Embryonic facial prominence (tissue), 1 donor: ENCODE measurements at regions not wholly inside any gene's neighbourhood (a gene's known extent, or its start where the extent isn't known, plus 50 kb on each side); places are given as distances from the start of the nearest gene placed in this dataset.
A peak's percentile ranks its signal among the peaks of the same experiment; 100 is the strongest.

Source experiments
- DNase-seq: peaks from one replicate; pipeline ENCODE4 v3.0.0-alpha.2; 2016; ENCODE audit errors: extremely low spot score

DNA sequence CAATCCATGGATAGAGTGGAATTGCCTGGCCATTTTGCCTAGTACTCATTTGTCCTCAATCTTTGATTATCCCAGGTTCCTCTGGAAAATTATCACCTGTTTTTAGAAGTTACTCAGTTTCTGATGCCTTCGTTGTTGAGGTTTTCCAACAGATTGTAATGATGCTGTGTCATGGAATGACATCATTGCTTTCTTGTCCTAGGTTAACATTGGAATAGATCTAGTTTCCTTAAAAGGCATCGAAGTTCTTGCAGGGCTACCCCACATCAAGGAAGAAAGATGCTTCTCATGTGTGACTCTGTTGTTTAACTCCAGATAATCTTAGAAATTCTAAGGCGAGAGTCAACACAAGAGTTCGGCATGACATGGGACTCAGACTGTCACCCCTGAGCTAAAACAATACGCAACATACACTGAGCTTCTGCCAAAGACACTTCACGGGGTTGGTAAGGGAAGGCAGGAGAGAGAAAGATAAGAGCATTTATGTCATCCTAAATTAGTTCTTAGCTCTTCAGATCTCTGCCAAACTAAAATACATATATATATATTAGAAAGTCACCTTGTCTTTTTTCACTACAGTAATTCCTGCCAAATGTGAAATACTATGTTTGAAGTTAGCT is 293.2 kb upstream of the WWC1 start:
- DNase-seq = no peak

DNA sequence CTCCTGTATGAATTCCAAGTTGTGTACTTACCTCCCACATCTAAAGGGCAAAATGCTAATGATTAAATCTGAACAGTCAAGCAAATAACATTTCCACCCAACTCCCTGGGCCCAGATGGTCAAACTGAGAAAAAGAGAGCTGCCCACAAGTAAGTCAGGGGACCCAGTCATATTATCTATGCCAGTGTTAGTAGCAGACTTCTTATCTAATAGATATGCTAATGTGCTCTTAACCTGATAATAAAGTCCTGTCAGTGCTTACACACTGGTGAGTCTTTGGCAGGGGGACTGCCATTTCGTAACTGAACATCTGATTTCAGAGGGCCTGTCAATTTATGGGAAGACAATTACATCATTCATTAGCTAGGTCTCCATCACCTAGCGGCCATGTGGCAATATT is 292.3 kb upstream of the WWC1 start:
- no peak for DNase-seq

DNA sequence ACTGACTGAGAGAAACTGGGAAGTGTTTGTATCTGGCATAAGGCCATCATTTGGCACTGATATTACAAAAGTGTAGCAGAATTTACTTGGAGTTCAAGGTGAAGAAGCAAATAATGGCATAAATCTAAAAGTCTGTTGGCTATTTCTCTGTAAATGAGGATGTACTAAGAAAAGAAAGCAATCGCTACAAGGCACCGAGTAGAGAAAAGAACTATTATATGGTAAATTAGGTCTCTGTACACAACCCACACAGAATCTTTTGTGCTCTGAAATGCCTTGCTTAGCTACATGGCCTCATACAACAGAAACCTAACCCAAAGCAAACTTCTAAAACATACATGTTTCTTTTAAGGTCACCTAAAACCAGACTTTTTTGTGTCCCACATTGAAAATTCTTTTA is 290.1 kb upstream of the WWC1 start:
- no peak for DNase-seq

DNA sequence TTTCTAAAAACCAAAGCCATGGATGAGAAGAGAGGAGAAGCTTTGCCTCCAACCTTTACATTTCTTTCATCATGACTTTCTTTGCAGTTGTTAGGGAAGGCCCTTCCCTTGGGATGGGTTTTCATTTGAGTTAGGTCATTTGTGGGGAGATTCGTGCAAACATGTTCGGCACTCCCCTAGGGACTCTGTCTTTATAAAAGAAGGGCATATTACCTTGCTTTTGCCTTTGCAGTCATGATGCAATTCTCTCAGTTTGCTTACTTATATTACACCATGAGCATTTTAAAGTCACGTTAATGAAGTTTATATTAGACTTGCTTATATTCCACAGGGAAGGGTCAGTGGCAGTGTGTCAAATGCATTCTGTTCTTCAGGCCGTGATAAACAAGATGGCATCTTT is 289.3 kb upstream of the WWC1 start:
- no peak for DNase-seq

DNA sequence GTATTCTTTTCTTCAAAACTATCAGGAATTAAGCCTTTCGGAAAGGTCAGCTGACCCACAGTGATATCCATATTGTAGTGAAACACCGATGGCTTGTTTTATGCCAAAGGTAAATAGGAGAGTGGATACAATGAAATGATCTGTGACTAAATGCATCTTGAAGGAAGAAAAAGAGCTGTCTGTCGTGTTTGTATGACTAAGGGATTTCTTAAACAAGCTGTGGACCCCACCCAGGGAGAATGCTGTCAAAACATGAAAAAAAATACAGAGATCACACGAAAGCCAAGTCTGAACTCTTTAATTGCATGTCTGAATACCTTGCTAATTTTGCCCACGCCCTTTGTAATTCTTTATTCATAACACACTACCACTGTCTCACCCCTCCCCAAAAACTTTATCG is 286.4 kb upstream of the WWC1 start:
- no peak for DNase-seq

DNA sequence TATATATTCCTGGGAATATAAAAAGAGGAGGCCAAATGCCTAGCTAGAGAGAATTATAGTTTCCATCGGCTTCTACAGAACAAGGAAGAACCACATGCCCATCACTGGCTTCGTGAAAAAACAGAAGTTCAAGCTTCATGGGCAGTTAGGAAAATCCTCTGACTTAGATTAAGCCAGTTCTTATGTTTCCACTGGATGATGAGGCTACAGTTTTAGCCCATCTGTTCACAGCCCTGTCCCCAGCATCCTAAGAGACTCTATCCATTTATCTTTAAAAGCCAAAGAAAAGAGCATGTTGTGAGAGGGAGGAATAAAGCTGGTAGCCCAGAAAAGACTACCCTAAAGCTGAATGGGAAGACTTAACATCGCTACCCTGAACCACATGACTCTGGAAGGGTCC is 285.5 kb upstream of the WWC1 start:
- no peak for DNase-seq

DNA sequence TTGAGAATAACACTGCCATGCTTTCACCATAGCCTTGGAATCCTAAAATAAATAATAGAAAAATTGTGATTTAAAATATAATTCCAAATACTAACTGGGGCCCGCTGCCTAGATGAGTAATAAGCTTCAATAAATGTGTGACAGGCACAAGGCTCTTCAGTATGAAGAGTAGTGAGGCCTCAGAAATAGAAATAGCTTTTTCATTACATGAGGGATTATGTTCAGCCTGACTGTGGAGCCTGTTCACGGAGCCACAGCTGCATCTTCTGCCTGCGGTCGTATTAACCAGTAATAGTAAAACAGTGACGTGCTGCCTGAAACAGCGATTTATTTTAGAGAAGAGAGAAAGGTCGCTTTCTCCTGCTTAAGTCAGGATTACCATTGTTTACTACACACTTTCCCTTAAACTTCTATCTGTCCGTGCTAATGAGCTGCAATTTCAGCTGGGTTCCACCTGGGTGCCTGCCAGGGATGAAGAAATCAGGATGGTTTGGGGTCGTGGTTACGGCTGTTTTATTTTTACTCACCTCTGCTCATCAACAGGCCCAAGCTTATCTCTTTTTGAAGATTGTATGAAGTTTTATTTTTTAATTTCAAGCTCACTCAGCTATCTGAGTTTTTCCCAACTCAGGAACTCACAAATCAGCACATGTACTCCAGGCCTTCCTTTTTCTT is 284.9 kb upstream of the WWC1 start:
- DNase-seq = no peak

DNA sequence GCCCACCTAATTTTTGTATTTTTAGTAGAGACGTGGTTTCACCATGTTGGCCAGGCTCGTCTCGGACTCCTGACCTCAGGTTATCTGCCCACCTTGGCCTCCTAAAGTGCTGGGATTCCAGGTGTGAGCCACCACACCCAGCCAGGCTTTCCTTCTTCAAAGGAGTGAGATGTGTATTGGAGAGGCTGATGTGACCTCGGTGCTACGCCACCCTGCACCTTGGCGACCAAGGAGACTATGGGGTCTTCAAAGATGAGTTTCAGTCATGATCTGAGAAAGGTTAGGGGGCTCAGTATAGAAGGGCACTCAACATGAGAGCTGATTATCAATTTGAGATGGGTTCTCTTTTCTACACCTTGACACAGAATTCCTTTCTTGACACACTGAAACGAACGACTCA is 284.2 kb upstream of the WWC1 start:
- no peak for DNase-seq

DNA sequence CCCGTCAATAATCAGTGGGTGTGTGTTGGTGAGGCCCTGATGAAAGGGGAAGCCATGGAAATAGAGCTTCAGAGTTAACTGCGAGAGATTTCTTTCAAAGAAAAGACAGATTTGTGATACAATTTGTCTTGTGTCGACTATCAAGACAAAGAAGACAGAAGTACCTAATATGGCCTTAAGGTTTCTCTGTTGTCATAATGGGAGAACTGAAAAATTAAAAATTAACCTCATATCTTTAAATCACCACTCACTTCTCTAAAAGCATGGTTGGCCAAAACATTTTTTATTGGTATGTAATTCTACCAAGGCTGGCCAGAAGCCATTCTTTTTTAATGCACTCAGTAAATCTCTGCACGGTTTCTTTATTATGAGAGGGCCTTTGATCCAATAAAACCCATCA is 282.9 kb upstream of the WWC1 start:
- DNase-seq = no peak

DNA sequence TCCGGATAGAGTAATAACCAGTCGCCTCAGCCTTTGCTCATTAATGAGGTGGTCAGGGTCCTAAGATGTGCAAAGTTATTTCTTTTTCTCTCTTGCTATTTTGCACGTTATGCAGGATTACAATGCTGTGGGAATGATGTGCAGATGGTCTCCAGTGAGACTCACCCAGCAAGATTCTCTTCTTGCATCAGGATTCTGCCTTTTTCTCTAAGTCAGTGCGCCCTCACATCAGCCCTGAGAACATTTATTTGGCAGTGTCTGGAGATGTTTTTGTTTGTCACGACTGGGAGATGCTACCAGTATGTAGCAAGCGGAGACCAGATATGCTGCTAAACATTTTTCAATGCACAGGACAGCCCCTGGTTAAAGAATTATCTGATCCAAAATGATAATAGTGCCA is 280.3 kb upstream of the WWC1 start:
- DNase-seq = no peak

DNA sequence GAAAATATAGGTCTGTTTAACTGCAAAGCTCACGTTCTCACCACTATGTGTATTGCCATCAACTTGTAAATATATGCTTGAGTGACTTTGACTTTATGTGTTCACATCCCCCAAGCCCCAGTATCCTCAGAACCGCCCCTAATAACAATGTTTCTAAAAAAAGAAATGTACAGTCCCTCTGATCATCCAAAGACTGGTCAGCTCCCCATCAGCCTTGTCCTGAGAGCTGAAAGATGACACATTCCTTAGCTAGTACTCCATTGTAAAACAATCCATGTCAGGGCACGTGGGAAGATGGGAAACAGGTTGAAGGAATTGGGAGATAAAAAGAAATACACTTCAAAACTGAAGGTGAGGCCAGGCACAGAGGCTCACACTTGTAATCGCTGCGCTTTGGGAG is 279.4 kb upstream of the WWC1 start:
- no peak for DNase-seq

DNA sequence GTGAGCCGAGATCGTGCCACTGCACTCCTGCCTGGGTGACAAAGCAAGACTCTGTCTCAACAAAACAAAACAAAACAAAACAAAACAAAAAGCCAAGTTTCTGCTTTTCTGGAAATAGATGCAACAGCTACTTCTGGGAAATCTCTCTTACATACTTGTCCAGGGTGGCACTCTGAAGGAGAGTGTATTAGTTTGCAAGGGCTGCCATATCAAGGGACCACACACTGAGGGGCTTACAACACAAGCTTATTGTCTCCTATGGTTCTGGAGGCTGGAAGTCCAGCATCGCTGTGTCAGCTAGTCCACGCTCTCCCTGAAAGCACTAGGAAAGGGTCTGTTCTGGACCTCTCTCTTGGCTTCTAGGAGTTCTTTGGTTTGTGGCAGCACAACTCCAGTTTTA is 277.9 kb upstream of the WWC1 start:
- DNase-seq = no peak

DNA sequence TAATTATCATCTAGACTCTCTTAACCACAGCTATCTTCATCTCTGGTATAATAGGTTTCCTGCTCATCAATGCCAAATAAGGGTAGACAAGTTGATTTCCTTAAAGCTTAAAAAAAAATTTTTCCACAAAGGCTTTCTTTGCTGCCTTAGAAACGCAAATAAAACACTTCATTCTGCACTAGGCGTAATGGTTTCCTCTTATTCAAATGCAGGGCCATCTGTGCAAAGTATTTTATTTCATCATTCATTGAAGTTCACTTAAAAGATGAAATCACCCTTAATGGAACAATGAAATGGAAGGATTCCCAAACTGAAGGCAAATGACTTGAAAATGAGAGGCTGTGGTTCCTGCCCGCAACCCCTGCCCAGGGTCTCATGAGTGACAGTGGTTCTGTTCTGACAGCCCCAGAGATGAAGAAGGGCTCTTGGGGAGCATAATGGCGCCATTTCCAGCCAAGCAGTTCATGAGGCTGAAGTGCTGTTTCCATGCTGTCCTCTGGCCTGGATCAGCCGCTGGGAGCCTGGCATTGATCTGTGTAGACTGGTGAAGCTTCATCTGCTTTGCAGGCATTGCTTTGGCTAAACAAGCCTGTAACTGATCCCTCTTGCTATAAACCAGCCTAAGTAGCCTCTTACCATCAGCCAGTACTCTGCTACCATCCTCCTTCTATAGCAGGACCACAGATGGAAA is 276.9 kb upstream of the WWC1 start:
- peak; percentile 32 for DNase-seq

DNA sequence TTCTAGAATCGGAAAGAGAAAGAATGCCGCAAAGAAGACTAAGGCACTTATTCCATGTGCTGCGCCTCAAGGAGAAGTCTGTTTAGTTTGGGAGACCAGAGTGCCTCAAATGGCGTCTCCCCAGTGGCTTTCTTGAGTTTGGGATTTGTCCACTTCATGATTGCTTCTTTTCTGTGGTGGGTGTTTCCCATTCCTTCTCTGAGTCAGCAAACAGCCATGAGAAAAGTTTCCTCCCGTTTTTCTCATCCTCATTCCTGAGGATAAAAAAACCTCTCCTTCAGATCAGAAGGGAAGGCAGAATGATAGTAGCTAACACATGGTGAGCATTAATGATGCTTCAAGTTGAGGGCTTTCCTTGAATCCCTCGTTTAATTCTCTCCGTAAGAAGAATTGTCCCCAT is 275.9 kb upstream of the WWC1 start:
- no peak for DNase-seq

DNA sequence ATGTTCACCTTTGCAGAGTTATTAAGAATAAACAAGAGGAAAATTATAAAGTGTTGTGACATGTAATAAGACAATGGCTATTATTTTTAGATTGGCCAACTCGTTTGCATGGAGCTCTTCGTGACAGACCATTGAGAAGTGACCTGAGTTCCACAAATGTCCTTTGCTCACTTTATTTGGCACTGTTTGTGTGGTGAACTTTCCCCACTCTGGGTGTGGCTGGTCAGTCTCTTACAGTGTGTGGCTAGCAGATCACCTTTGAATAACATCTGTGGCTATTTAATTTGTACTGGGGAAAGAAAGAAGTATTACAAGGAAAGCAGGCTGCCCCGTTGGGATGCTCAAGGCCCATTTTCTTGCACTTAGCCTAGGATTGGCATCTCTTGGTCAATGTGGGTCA is 274.1 kb upstream of the WWC1 start:
- DNase-seq = no peak

DNA sequence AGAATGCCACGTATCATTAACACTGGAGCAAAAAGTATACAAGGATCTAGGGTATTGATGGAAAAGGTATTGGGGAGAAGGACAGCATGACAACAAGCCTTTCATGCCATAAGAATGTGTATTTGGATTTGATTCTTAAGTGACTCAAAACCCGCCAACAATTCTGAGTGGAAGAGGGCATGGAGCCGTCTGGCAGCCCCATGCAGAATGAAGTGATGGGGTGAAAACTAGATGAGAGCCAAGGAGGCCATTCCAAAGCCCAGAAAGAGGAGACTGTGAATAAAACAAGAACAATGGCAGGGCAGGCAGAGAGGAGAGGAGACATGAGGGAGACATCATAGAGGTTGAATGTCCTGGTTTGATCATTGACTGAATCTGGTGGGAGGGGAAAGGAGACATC is 272.3 kb upstream of the WWC1 start:
- DNase-seq = no peak

DNA sequence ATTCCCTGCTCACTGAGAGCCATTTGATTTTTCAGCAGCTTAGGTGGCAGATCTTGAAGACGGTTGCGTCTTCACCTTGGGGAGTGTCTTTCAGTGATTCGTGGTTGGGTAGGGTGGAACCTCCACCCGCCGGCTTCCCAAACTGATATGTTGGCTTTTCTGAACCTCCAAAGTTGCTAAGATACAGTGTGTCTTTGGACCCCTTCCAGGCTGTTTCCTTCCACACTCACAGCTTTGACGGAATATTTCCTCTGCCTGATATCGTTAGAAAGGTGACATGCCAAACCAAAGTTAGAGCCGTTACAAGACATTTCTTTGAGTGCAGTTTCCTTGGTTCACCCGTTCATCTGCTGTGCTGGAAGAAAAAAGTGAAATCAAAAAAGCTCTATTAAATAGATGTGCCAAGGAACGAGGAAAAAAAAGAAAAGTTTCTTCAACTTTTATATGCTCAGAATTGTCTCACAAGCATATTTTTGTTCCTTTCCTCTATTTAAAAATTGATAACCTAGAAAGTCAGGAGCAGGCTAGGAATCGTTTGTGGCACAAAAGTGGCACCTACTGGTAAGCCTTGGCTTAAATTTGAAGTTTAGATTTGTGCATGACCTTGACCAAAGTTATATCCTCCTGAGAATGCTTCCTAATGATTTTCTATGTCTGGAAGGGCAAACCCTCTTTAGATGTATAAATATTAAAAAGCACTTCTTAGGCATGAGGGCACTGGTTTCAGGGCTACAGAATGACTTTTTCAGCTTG is 270.7 kb upstream of the WWC1 start:
- DNase-seq = no peak

DNA sequence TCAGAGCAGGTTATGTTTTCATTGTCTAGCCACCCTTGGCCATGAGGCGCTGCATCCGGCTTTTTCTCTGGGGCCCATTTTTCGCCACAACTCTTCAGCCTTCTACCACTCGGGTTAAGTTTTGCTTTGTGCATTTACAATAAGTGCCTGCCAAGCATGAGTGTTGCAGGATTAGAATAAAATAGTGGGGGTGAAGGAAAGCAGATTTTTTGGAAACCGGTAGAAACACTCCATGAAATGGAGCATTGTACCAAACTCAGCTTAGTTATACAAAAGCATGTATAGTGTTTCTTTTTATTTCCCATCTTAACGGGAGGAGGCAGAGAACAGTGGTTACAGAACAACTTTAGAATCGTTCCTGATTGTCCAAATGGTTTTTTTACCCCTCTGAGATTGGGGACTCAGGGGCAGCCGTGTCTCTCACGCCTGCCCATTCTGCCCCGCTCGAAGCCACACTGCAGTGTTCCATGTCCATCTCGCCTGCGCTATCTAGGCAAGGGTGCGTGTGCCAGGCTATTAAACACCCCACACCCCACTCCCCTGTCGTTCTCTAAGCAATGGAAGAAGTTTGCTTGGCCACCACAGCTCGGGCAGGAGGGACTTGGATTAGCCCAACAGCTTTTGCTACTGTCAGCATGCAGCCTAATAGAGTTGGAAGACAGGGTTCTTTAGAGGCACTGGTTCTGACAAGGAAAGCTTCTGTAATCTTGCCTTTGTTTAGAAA is 268.8 kb upstream of the WWC1 start:
- DNase-seq = no peak

DNA sequence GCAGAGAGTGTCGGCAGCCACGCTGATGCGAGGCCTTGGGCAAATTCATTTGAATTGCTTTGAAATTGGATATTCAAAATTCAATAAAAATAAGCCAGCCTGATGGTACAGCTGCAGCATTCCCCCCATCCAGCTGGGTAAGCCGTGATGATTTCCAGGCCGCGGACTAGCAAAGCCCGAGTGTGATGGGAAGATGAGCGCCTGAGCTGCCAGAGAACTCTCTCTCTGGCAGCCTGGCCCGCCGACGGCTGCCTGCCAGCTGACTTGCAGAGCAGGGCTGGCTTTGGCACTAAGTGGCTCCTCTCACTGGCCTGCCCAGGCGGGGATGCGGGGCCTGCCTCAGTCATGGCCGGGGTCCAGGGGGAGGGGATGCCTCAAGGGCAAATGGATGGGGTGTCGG is 268.3 kb upstream of the WWC1 start:
- peak; percentile 57 for DNase-seq

DNA sequence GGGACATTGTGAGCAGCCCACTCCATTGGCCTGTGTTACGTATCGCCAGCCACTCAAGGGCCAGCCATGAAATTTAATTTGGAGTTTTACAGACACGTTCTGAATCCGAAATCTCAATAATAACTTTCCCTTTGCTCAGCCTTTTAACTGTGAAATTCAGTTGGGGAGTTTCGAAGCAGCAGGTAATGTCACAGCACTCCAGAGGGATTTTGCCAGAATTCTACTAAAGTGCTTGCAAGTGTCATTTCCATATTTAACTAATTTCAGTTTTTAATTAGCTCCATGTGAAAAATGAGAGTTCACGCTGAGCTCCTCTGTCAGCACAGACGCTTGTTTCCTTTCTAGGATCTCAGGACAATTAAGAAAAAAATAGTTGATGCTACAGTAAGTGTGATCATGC is 267.1 kb upstream of the WWC1 start:
- DNase-seq = no peak

DNA sequence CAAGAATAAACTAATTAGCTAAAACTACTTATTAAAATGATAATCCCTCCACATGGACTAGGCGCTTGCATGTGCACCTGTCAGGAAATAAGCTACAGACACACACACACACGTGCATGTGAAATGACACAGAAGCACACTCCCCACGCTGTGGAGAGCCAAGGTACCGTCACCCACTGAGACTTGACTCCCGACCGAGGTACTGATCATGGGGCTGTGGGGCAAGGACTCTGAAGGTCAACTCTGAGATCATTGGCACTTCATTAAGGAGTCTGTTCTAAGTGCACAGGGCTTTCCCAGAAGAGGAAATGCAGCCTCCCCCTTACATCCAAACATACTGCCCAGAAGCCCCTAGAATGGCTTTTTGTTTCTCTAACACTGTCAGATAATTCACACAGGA is 264.4 kb upstream of the WWC1 start:
- DNase-seq = no peak

DNA sequence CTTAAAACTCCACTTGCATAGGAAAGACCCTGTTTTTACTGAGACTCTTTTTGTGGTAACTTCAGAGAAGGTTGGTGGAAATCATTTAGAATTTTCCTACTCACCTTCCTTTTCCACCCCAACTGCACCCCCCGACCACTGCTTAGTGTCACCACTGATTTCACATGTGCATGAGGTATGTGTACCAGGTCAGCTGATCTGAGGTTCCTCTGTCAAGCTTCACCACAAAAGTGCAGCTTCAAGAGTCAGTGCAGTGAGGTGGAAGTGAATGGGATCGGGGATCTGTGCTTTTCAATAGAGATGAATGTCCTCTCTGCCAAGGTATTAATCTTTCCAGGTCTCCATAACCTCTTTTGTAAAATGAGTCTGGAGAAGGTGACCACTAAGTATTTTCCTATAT is 260.5 kb upstream of the WWC1 start:
- no peak for DNase-seq
